Spinal cord (tissue), 9 donors: ENCODE measurements at regions not wholly inside any gene's neighbourhood (a gene's known extent, or its start where the extent isn't known, plus 50 kb on each side); places are given as distances from the start of the nearest gene placed in this dataset.

Experiments used
- DNase-seq, 6 donors: peaks; one replicate each; pipeline versions ENCODE4 v3.0.0 to v3.0.0-alpha.2; 2013 to 2015; ENCODE audit warnings: low spot score in 6 of 6, low read depth in 4 of 6
- H3K27ac ChIP-seq: one replicate; pipeline ENCODE4 v1.5.1; 2013; ENCODE audit warnings: low read depth, low read length, control low read depth
- H3K27me3 ChIP-seq: one replicate; pipeline ENCODE4 v1.6.1; 2013; ENCODE audit warnings: low read length; ENCODE audit not compliant: control insufficient read depth, insufficient read depth
- H3K36me3 ChIP-seq: one replicate; pipeline ENCODE4 v1.6.1; 2013; ENCODE audit warnings: low read length; ENCODE audit not compliant: control insufficient read depth, insufficient read depth
- H3K4me1 ChIP-seq: one replicate; pipeline ENCODE4 v1.6.1; 2013; ENCODE audit warnings: low read length; ENCODE audit not compliant: control insufficient read depth, insufficient read depth
- H3K4me3 ChIP-seq: one replicate; pipeline ENCODE4 v1.5.1; 2013; ENCODE audit warnings: low read depth, low read length, control low read depth
- H3K9me3 ChIP-seq: one replicate; pipeline ENCODE4 v1.6.1; 2013; ENCODE audit warnings: low read length; ENCODE audit not compliant: control insufficient read depth, insufficient read depth
- WGBS: methylation state at CpG from one replicate; pipeline ENCODE4 v1.1.5; 2013; ENCODE audit warnings: missing lambda C conversion rate; ENCODE audit not compliant: insufficient coverage; 5-methylcytosine and 5-hydroxymethylcytosine counted together
- donor health status: healthy.

DNA sequence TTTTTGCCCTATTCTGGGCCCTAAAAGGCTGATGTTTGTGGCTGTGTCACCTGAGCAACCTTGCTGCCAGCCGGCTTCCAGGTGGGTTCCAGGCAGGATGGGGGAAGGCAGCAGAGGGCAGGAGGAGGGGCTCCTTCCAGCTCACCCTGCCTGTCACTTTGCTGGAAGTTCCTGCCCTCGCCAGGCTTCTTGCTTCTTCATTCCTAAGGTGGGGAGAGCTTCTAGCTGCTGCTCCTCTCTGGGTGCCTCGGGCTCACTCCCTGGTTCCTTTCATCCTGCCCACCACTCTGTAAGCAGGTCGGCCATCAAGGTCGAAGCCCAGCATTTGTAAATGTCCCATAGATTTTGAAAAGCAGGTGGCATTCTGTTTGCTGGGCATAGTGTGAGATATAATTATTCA lies 249.4 kb upstream of the HS6ST1 start:
- Histone ChIP-seq H3K9me3 (no peaks in the 10 kb centered on the region), H3K4me3 (no peak overlapping the region), H3K27me3 (no peaks in the 10 kb centered on the region), H3K27ac (no peak overlapping the region), H3K4me1 (peaks cover 10% of the 10 kb centered on the region), H3K36me3 (no peaks in the 10 kb centered on the region)
- no peak for DNase-seq
- 69% methylated on average over 3 of the region's 5 CpGs for WGBS

DNA sequence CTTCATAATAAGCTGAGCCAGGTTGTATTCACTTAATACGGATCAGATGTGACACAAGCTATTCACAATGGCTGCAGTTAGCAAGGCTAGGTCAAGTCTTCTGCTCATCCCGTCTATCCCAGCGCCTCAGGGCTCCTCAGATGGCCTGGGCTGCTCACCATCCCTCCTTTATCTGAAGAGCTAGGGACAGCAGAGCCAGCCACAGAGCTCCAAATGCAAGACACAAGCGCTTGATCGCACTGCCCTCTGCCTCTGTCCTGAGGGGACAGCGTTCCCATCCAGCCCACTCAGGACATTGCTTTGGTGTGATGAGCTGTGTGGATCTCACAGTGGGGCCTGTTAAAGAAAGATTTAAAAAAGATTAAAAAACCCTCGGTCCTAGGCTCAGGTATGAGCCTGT lies 254.4 kb upstream of the HS6ST1 start:
- Histone ChIP-seq H3K4me1 (no peaks in the 10 kb centered on the region), H3K4me3 (no peak overlapping the region), H3K27ac (no peak overlapping the region), H3K36me3 (no peaks in the 10 kb centered on the region), H3K9me3 (no peaks in the 10 kb centered on the region), H3K27me3 (no peaks in the 10 kb centered on the region)
- 90% methylated on average over 3 of the region's 7 CpGs for WGBS
- DNase-seq = no peak

DNA sequence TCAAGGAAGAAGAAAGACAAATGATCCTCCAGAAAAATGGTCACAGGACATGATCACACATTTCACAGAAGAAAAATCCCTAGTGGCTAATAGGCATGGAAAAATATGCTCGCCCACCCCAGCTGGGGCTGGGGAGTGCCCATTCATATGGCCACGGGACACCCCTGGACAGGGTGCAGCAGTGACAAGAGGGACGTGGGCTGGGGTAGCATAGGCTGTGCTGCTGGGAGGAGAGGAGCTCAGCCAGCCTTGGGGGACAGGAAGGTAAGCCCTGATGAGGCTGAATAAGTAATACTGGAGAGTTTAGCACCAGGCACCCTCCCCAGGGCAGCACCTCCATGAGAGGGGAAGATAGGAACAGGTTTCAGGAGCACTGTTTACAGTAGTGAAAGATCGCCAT lies 254.9 kb upstream of the HS6ST1 start:
- 83% methylated on average over 3 of the region's 4 CpGs for WGBS
- H3K36me3 ChIP-seq = no peaks in the 10 kb centered on the region
- H3K4me3 ChIP-seq = no peak overlapping the region
- no peaks in the 10 kb centered on the region for H3K9me3 ChIP-seq
- no peaks in the 10 kb centered on the region for H3K27me3 ChIP-seq
- no peak overlapping the region for H3K27ac ChIP-seq
- no peak for DNase-seq
- H3K4me1 ChIP-seq = no peaks in the 10 kb centered on the region

DNA sequence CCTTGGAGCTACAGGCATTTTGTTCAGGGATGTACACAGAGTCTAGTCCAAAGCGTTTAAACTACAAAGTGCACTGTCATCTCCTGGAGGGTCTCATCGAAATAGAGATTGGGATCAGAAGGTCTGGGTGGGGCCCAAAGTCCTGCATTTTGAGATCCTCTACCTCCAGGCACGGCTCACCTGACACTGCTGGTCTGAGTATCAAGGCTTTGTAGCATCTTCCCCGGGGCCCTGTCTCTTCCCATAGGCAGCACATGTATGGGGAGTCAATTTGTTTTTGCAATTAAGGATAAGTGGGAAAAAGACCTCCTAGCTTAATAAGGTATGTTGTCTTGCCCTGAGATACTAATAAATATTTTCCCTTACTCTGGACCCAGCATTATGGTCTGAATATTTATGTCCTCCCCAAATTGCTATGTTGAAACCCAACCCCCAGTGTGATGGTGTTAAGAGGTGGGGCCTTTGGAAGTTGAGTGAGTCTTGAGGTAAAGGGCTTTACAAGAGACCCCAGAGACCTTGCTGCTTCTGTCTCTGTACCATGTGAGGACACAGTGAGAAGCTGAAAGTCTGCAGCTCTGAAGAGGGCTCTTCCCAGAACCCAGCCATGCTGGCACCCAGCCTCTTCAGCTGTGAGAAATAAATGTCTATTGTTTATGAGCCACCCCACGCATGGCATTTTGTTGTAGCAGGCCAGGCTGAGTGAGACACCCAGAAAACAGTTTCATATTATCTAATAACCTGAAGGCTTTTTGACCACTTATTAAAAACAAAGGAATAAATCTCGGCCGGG lies 258.7 kb upstream of the HS6ST1 start:
- no peaks in the 10 kb centered on the region for H3K36me3 ChIP-seq
- H3K9me3 ChIP-seq = no peaks in the 10 kb centered on the region
- no peak for DNase-seq
- no peak overlapping the region for H3K4me3 ChIP-seq
- H3K4me1 ChIP-seq = no peaks in the 10 kb centered on the region
- H3K27me3 ChIP-seq = no peaks in the 10 kb centered on the region
- H3K27ac ChIP-seq = no peak overlapping the region
- 93% methylated on average over 3 of the region's 7 CpGs for WGBS

DNA sequence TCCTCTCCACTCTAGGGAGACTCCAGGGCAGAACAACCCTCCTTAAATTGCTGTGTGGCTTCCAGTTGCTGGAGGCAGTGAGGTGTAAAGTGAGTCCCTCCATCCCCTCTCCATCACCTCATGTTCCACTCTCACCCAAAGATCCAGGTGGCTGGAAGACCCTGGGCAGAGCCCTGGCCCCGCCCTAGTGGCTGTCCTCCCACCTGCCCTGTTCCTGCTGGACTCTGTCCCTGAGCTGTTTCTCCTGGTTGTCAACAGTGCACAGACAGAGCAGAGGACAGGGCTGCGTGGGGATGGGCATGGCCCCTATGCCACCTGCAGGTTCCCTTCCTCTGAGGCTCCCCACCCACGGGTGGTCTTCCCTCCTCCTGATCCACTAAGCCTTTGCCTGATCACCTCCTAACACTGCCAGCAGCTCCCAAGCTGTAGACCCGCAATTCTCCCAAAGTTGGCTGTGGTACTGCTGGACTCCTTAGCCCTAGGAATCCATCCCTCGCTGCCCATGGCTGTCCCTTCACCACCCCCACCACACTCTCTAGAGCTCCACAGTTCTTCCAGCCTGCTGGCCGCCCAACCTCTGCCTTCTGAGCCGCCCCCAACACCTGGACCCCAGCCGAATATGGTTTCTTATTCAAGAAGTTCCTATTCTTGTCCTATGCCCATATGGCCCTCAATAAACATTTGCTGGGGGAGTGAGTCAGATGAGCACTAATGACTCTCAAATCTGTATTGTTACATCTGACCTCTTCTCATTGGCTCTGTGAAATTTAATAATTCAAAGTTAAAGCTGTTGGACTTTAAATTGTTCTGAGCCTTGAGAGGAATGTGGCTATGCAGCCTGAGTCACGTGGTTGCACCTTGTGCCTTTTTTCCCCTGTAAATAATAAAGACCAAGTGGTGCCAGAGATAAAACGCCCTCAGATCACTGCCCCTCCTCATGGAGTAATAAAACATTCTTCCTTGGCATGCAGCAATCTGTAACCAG lies 260.0 kb upstream of the HS6ST1 start:
- WGBS = 91% methylated on average over 7 of the region's 10 CpGs
- H3K27me3 ChIP-seq = no peaks in the 10 kb centered on the region
- H3K36me3 ChIP-seq = no peaks in the 10 kb centered on the region
- H3K4me1 ChIP-seq = no peaks in the 10 kb centered on the region
- no peaks in the 10 kb centered on the region for H3K9me3 ChIP-seq
- H3K27ac ChIP-seq = no peak overlapping the region
- no peak for DNase-seq
- no peak overlapping the region for H3K4me3 ChIP-seq

DNA sequence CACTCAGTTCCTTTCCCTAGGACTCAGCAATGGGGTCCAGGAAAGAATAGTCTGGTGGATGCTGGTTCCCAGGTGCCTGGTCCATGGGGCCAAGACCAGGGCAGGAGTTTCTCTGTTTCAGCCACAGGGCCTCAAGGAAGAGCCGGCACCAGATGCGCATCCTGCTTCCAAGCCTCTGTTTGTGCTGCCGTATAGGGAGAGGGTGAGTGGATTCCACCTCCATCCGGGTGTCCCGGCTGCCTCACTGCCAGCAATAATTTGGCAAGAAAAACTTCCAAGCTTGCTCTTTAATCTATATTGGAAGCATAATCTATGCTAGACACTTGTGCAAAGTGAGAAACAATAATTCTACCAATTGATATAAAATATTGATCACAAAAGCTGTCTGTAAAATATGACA lies 261.2 kb upstream of the HS6ST1 start:
- no peaks in the 10 kb centered on the region for H3K36me3 ChIP-seq
- WGBS = no CpG with 5 or more reads among the region's 5 CpGs
- peak in 1 of 6 donors; percentile 26 for DNase-seq
- no peaks in the 10 kb centered on the region for H3K27me3 ChIP-seq
- no peaks in the 10 kb centered on the region for H3K9me3 ChIP-seq
- no peak overlapping the region for H3K4me3 ChIP-seq
- no peaks in the 10 kb centered on the region for H3K4me1 ChIP-seq
- H3K27ac ChIP-seq = no peak overlapping the region

DNA sequence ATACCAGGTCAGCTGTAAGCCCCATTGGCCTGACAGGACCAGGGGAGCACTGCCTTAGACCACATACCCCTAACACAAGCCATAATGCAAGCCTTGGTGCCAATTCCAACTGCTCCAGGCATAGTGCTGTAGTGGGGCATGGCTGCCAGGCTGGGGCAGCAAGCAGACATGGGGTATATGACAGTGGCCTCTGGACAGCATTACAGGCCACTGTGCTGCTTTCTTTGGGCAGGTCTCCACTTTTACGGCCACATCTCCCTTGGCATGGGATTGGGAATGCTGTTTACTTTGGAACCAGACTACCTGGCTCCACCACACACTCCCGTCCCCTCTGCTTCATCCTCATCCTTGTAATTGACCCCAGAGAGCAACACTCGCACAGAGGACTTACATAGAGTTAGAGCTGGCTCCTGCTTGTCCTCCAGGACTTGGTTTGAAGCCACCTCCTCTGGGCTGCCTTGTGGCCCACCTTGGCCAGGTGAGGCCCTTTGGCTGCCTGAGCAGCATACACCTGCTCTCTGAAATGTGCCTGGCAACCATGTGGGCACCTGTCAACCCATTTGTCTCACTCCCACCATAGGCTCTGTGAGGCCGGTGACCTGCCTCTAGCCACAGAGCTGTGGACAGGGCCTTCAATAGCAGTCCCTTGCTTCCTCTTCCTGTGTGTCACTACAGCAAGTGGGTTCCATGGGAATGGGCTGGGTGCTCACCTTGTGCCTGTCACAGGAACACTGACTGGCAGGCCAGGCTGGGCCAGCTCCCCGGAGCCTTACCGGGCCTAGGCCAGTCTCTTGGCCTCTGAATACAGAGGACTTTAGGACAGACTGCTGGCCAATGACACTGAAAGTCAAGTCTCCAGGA lies 262.6 kb upstream of the HS6ST1 start:
- no peak for DNase-seq

DNA sequence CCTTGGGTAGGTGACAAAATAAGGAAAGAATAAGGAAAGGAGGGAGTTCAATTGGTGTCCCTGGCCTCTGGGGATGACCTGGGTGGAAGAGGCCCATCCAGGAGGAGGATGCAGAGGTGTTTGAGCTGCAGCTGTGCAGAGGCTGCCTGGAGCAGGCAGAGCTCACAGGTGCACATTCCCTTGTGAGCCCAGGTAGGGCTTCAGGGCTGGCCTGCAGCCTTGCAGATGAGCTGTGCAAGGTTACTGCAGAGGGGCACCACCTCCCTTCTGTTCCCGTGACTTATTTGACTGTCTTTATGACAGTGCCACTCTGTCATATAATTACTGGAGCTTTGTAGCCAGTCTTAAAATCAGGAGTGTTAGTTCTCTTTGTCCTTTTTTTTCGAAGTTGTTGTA lies 263.2 kb upstream of the HS6ST1 start:
- Histone ChIP-seq H3K36me3 (no peaks in the 10 kb centered on the region), H3K27ac (no peak overlapping the region), H3K9me3 (no peaks in the 10 kb centered on the region), H3K27me3 (no peaks in the 10 kb centered on the region), H3K4me3 (no peak overlapping the region), H3K4me1 (no peaks in the 10 kb centered on the region)
- no CpG with 5 or more reads among the region's 2 CpGs for WGBS
- no peak for DNase-seq

More for the DNA sequence above, 262.6 kb upstream of the HS6ST1 start:
- no peaks in the 10 kb centered on the region for H3K36me3 ChIP-seq
- no peaks in the 10 kb centered on the region for H3K4me1 ChIP-seq
- WGBS = 98% methylated on average over 5 of the region's 6 CpGs
- H3K9me3 ChIP-seq = no peaks in the 10 kb centered on the region
- no peaks in the 10 kb centered on the region for H3K27me3 ChIP-seq
- H3K4me3 ChIP-seq = no peak overlapping the region
- H3K27ac ChIP-seq = no peak overlapping the region

DNA sequence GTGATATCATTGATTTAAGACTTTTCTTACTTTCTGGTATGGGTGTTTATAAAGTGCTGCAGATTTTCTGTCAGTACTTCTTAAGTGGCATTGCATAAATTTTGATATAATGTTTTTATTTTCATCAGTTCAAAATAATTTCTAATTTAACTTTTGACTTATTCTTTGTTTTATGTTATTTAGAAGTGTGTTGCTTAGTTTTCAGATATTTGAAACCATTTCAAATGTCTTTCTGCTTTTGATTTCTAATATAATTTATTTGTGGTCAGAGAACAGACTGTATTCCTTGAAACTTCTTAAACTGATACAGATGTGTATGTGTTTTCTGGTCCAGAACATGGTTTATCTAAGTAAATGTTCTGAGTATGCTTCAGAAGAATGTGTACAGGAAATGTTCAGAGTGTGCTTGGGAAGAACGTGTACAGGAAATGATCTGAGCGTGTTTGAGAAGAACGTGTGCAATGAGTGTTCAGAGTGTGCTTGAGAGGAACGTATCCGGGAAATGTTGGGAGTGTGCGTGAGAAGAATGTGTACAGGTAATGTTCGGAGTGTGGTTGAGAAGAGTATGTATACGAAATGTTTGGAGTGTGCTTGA lies 265.7 kb upstream of the HS6ST1 start:
- Histone ChIP-seq H3K36me3 (no peaks in the 10 kb centered on the region), H3K27me3 (no peaks in the 10 kb centered on the region), H3K4me3 (no peak overlapping the region), H3K9me3 (no peaks in the 10 kb centered on the region), H3K4me1 (no peaks in the 10 kb centered on the region), H3K27ac (no peak overlapping the region)
- 87% methylated on average over 7 of the region's 8 CpGs for WGBS
- no peak for DNase-seq
